Duodenal mucosa (tissue), 2 donors: ENCODE measurements at regions not wholly inside any gene's neighbourhood (a gene's known extent, or its start where the extent isn't known, plus 50 kb on each side); places are given as distances from the start of the nearest gene placed in this dataset.

ENCODE experiments used
- H3K27ac ChIP-seq: one replicate; pipeline ENCODE4 v1.7.0; 2013; ENCODE audit warnings: low read depth, low read length
- H3K27me3 ChIP-seq, 2 donors: one replicate each; pipeline ENCODE4 v1.7.0; 2013; ENCODE audit warnings: low read length in 2 of 2, control low read depth in 1 of 2; ENCODE audit not compliant: insufficient read depth in 2 of 2, control insufficient read depth in 1 of 2
- H3K36me3 ChIP-seq, 2 donors: one replicate each; pipeline ENCODE4 v1.7.0; 2013; ENCODE audit warnings: low read length in 2 of 2, control low read depth in 1 of 2; ENCODE audit not compliant: insufficient read depth in 2 of 2, control insufficient read depth in 1 of 2
- H3K4me1 ChIP-seq, 2 donors: one replicate each; pipeline ENCODE4 v1.7.0; 2013; ENCODE audit warnings: low read length in 2 of 2, control low read depth in 1 of 2; ENCODE audit not compliant: insufficient read depth in 2 of 2, control insufficient read depth in 1 of 2
- H3K4me3 ChIP-seq, 2 donors: one replicate each; pipeline ENCODE4 v1.7.0; 2013; ENCODE audit warnings: low read length in 2 of 2, low read depth in 1 of 2
- H3K9ac ChIP-seq, 2 donors: one replicate each; pipeline ENCODE4 v1.7.0; 2013; ENCODE audit warnings: low read length in 2 of 2, low read depth in 1 of 2
- H3K9me3 ChIP-seq, 2 donors: one replicate each; pipeline ENCODE4 v1.7.0; 2013; ENCODE audit warnings: low read length in 2 of 2, control low read depth in 1 of 2; ENCODE audit not compliant: control insufficient read depth in 1 of 2

DNA sequence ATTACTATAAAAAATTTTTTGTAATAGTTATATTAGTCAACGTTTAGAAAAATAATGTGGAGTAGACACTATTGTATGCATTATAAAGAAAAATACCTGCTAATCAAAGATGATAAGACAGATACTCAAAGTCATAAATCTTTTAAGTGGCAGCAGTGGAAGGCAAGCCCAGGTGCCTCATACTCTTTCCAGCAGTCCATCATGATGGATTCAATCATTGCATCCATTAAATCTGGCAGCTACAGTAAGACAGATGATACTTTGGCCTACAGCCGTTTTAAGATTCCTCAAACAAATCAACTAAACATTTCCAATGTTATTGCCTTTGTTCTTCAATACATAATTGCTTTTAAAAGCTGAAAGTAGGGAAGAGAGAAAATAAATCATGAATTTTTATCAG, 1392.9 kb upstream of the NUDT12 start:
- Histone ChIP-seq H3K9me3 (peaks cover 6 to 8% of the 10 kb centered on the region in 2 donors), H3K36me3 (no peaks in the 10 kb centered on the region), H3K27me3 (no peaks in the 10 kb centered on the region), H3K4me3 (no peak overlapping the region), H3K27ac (no peak overlapping the region), H3K4me1 (no peaks in the 10 kb centered on the region), H3K9ac (no peak overlapping the region)

DNA sequence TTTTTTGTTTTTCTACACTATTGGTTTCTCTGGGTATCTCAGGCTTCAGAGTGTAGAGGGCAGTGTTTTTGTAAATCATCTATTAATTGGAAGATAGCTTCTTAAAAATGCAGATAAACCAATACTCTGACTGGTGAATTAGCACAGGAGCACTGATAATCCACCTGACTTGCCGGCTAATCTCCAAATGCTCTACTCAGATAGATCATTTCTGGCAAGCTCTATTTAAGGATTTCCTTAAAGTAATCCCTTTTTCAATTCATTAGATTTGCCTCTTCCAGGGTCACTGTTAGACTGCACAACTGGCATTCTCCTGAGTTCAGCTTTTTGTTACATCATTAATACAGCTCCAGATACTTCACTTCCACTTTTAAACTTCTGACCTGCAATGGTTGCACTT, 1390.3 kb upstream of the NUDT12 start:
- H3K27ac ChIP-seq = no peak overlapping the region
- H3K9me3 ChIP-seq = peaks cover 6 to 8% of the 10 kb centered on the region in 2 donors
- no peaks in the 10 kb centered on the region for H3K27me3 ChIP-seq
- no peak overlapping the region for H3K9ac ChIP-seq
- H3K36me3 ChIP-seq = no peaks in the 10 kb centered on the region
- H3K4me1 ChIP-seq = no peaks in the 10 kb centered on the region
- no peak overlapping the region for H3K4me3 ChIP-seq

DNA sequence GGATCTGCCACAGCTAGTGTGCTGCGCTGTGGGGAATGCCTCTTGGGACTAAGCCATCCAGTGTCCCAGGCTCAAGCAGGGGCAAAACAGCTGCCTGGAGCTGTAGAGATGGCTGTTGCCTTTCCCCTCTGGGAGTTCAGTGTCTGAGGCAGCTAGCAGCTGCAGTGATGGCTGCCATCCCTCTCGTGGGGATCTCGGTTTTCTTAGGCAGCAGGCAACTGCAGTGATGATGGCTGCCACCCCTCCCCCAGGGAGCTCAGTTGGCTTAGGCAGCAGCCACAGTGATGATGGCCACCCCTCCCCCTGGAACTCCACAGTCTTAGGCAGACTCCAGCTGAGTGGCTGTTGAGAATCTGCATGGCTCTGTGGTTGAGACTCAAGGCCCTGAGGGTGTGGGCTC, 1389.2 kb upstream of the NUDT12 start:
- no peaks in the 10 kb centered on the region for H3K36me3 ChIP-seq
- H3K9me3 ChIP-seq = peaks cover 6 to 8% of the 10 kb centered on the region in 2 donors
- H3K27me3 ChIP-seq = no peaks in the 10 kb centered on the region
- no peak overlapping the region for H3K27ac ChIP-seq
- H3K9ac ChIP-seq = no peak overlapping the region
- no peak overlapping the region for H3K4me3 ChIP-seq
- H3K4me1 ChIP-seq = no peaks in the 10 kb centered on the region

DNA sequence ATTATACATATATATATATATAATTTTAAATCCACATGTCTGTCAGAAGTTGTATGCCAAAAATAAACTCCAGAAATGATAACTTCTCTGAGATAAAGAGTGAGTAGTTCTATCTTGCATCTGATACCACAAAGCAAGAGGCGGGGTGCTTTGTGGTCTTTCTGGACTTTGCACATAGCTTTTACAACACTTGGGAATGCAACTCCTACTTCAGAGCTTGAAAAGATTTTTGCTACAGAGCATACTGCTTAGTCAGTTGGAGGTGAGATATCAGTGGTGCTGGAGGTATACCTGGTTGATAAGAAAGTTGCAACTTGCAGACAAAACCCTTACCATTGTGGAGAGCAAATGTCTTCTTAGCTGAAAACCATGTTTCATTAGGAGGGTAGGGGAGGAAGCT, 1384.5 kb upstream of the NUDT12 start:
- H3K9me3 ChIP-seq = peaks cover 6 to 11% of the 10 kb centered on the region in 2 donors
- H3K27ac ChIP-seq = no peak overlapping the region
- H3K9ac ChIP-seq = no peak overlapping the region
- H3K4me1 ChIP-seq = no peaks in the 10 kb centered on the region
- H3K4me3 ChIP-seq = no peak overlapping the region
- no peaks in the 10 kb centered on the region for H3K36me3 ChIP-seq
- no peaks in the 10 kb centered on the region for H3K27me3 ChIP-seq

- no peaks in the 10 kb centered on the region for H3K4me1 ChIP-seq
- no peak overlapping the region for H3K4me3 ChIP-seq
- H3K9ac ChIP-seq = no peak overlapping the region
- H3K27ac ChIP-seq = no peak overlapping the region
- H3K36me3 ChIP-seq = no peaks in the 10 kb centered on the region
- no peaks in the 10 kb centered on the region for H3K27me3 ChIP-seq
- H3K9me3 ChIP-seq = peaks cover 3 to 4% of the 10 kb centered on the region in 2 donors
Measured at GRCh38 chr5:104942735-104943134, 1380.1 kb upstream of the NUDT12 start.

DNA sequence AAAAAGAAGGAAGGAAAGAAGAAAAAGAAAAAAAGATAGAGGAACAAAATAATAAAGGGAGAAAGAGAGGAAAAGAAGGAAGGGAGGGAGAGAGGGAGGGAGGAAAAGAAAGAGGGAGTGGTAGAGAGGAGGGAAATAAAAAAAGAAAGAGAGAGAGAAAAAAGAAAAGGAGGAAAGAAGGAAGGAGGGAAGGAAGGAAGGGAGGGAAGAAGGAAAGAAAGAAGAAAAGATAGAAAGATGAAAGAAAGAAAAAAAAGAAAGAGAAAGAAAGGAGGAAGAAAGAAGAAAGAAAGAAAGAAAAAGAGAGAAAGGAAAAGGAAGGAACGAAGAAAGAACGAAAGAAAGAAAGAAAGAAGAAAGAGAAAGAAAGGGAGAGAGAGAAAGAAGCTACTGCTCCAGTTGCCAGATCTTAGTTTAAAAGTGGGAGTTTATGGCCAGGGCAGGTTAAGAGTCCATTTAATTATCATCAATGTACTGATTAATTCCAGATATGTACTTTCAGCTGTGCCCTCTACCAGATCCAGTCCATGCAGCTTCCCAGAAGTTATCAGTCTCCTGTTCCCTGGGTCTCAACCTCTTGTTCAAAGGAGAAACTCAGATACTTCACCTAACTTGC, 1378.5 kb upstream of the NUDT12 start:
- Histone ChIP-seq H3K27me3 (no peaks in the 10 kb centered on the region), H3K4me3 (no peak overlapping the region), H3K9ac (no peak overlapping the region), H3K27ac (no peak overlapping the region), H3K36me3 (no peaks in the 10 kb centered on the region), H3K4me1 (no peaks in the 10 kb centered on the region), H3K9me3 (peaks cover 3% of the 10 kb centered on the region in 2 donors)

DNA sequence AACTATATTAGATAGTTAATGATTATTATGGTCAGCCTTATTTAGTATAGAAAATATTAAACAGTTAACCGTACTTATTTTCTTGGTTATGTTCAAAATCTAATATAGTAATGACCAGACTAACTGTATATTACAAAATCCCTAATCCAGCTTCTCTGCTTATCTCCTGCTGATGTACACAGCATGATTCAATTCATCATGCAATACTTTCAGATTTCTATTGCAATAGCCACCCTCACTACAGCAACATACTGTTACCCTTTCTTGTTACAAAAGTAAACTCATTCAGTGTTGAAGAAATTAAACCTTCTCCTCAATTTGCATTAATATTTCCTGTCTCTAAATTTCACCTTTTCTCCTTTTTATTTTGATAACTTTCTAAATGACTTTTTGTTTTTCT, 1375.0 kb upstream of the NUDT12 start:
- no peak overlapping the region for H3K27ac ChIP-seq
- no peaks in the 10 kb centered on the region for H3K36me3 ChIP-seq
- H3K4me1 ChIP-seq = no peaks in the 10 kb centered on the region
- no peak overlapping the region for H3K9ac ChIP-seq
- H3K4me3 ChIP-seq = no peak overlapping the region
- peaks cover 0 to 3% of the 10 kb centered on the region in 2 donors for H3K9me3 ChIP-seq
- no peaks in the 10 kb centered on the region for H3K27me3 ChIP-seq

DNA sequence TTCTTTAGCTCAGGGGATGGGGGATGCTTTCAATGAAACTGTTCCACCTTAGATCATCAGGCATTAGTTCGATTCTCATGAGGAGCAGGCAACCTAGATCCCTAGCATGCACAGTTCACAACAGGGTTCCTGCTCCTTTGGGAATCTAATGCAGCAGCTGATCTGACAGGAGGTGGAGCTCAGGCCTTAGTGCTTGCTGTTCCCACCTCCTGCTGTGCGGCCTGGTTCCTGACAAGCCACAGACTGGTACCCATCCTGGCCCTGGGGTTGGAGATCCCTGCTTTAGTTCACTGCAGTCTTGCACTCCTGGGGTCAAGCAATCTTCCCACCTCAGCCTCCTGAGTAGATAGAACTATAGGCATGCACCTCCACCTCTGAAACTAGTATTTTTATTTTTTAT, 1369.8 kb upstream of the NUDT12 start:
- Histone ChIP-seq H3K27me3 (no peaks in the 10 kb centered on the region), H3K36me3 (no peaks in the 10 kb centered on the region), H3K4me1 (no peaks in the 10 kb centered on the region), H3K27ac (no peak overlapping the region), H3K4me3 (no peak overlapping the region), H3K9me3 (peaks cover 0 to 5% of the 10 kb centered on the region in 2 donors), H3K9ac (no peak overlapping the region)

GRCh38 chr5:104928906-104929520, 1366.4 kb upstream of the NUDT12 start:
- no peaks in the 10 kb centered on the region for H3K27me3 ChIP-seq
- no peaks in the 10 kb centered on the region for H3K4me1 ChIP-seq
- H3K9ac ChIP-seq = no peak overlapping the region
- H3K9me3 ChIP-seq = peaks cover 0 to 5% of the 10 kb centered on the region in 2 donors
- no peaks in the 10 kb centered on the region for H3K36me3 ChIP-seq
- no peak overlapping the region for H3K4me3 ChIP-seq
- H3K27ac ChIP-seq = no peak overlapping the region

DNA sequence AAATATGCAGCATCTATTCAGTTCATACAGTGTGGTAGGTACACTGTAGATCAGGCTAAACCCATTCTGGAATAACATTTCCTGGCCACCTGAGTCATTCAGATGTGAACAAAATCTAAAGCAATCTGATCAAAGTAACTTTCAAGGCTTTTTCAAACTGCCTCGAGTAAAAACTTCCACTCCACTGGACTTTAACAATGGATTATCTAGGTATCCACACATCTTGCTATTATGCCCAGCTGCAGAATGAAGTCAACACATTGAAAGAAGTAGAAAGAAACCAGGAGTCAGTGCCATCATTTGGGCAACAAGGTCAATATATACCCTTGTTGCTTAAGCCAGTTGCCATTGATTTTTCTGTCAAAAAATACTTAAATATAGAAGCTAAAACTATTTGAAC, 1352.6 kb upstream of the NUDT12 start:
- Histone ChIP-seq H3K9me3 (peaks cover 1 to 2% of the 10 kb centered on the region in 2 donors), H3K4me3 (no peak overlapping the region), H3K4me1 (no peaks in the 10 kb centered on the region), H3K9ac (no peak overlapping the region), H3K36me3 (no peaks in the 10 kb centered on the region), H3K27ac (no peak overlapping the region), H3K27me3 (no peaks in the 10 kb centered on the region)
